PFSK-1 (cell line): ENCODE measurements at regions not wholly inside any gene's neighbourhood (a gene's known extent, or its start where the extent isn't known, plus 50 kb on each side); places are given as distances from the start of the nearest gene placed in this dataset.

ENCODE experiments used
- FOXP2 ChIP-seq: optimal IDR thresholded peaks from 2 replicates; pipeline ENCODE3; 2011; ENCODE audit warnings: borderline replicate concordance, control low read depth, inconsistent platforms; ENCODE audit not compliant: insufficient read depth; ENCODE audit errors: extremely low read length, extremely low read depth
- POLR2AphosphoS5 ChIP-seq: IDR thresholded peaks from 2 replicates; pipeline ENCODE4 v1.6.1; 2012; ENCODE audit warnings: low read depth, mild to moderate bottlenecking, control low read depth, low read length, moderate library complexity
- SIN3A ChIP-seq: IDR thresholded peaks from 2 replicates; pipeline ENCODE4 v1.6.1; 2012; ENCODE audit warnings: mild to moderate bottlenecking, low read length, moderate library complexity, borderline replicate concordance; ENCODE audit not compliant: insufficient read depth
- TAF1 ChIP-seq: IDR thresholded peaks from 2 replicates; pipeline ENCODE4 v1.6.1; 2012; ENCODE audit warnings: low read length, control low read depth, borderline replicate concordance; ENCODE audit not compliant: insufficient read depth
- TF ChIP-seq, protein P1 (sequence below), 2 experiments: IDR thresholded peaks; 2 replicates each; pipeline versions ENCODE4 v1.6.1 to v1.8.0; 2011 to 2012; ENCODE audit warnings: low read depth in 2 of 2, low read length in 2 of 2, control low read depth in 1 of 2, inconsistent platforms in 1 of 2, mild to moderate bottlenecking in 1 of 2, moderate library complexity in 1 of 2; ENCODE audit not compliant: insufficient read depth in 1 of 2

DNA sequence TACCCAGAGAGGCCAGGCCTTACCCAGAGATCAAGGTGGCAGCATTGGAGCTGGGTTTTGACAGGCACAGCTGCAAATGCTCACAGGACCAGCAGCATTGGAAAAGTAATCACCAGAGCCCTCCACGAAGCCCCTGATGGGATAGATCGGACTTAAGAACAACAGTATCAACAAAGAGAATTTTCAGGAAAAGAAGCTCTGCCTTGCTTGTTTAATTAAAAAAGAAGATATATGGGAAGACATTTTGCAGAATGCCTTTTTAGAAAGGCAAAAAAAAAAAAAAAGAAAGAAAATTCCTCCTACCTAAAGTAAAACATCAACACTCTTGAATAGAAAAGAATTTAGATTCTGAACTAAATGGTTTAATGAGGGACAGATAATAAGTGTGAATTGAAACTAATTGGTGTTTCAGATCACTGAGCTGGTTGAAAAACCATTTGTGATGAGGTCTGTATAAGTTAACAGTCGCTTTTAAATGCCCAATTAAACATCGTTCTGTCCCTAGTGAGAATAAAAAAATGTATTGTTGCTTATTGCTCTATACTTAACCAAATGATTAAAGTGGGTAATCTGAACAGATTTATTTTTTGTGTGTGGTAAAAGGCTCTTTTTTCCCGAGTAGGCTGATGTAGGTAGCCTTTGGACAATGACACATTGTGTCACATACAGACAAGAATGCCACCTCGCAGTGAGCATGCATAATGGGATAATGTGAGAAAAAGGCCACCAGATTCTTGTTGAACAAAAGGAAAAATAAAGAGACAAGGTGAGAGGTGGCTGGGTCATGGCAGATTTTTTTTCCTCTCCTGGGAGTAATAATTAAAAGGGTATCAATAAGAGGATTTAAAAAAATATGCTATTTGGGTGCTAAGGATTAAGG, 93.0 kb upstream of the ARGLU1 start:
- TF ChIP-seq, protein P1, sequence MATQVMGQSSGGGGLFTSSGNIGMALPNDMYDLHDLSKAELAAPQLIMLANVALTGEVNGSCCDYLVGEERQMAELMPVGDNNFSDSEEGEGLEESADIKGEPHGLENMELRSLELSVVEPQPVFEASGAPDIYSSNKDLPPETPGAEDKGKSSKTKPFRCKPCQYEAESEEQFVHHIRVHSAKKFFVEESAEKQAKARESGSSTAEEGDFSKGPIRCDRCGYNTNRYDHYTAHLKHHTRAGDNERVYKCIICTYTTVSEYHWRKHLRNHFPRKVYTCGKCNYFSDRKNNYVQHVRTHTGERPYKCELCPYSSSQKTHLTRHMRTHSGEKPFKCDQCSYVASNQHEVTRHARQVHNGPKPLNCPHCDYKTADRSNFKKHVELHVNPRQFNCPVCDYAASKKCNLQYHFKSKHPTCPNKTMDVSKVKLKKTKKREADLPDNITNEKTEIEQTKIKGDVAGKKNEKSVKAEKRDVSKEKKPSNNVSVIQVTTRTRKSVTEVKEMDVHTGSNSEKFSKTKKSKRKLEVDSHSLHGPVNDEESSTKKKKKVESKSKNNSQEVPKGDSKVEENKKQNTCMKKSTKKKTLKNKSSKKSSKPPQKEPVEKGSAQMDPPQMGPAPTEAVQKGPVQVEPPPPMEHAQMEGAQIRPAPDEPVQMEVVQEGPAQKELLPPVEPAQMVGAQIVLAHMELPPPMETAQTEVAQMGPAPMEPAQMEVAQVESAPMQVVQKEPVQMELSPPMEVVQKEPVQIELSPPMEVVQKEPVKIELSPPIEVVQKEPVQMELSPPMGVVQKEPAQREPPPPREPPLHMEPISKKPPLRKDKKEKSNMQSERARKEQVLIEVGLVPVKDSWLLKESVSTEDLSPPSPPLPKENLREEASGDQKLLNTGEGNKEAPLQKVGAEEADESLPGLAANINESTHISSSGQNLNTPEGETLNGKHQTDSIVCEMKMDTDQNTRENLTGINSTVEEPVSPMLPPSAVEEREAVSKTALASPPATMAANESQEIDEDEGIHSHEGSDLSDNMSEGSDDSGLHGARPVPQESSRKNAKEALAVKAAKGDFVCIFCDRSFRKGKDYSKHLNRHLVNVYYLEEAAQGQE (IDR thresholded peaks at IDR 0.05; ENCODE audit: insufficient read depth in 1 of 2, low read depth in 2 of 2, low read length in 2 of 2): no peak
- TF ChIP-seq TAF1 (no peak), SIN3A (no peak), POLR2AphosphoS5 (no peak), FOXP2 (no peak)

DNA sequence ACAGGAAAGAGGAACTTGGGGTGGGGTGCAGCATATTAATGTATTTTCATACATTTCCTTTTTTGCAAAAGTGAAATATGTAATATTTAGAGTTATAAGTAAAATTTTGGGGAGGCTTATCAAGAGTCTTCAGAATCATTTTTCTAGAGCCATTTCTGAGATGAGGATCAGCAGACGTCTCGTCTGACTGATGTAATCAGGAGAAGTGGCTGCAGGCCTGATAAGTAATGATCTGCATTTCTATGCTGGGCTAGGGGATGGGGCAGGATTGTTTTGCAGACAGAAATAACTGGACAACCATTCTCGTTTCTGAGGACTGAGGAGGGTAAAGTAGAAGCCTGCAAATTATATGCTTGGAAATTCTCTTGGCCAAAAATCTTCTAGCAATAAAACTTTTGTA, 89.2 kb upstream of the ARGLU1 start:
- TF ChIP-seq FOXP2: no peak
- TF ChIP-seq, protein P1 (IDR thresholded peaks at IDR 0.05; ENCODE audit: insufficient read depth in 1 of 2, low read depth in 2 of 2, low read length in 2 of 2): no peak
- TF ChIP-seq SIN3A: no peak
- no peak for TF ChIP-seq TAF1
- TF ChIP-seq POLR2AphosphoS5: no peak

DNA sequence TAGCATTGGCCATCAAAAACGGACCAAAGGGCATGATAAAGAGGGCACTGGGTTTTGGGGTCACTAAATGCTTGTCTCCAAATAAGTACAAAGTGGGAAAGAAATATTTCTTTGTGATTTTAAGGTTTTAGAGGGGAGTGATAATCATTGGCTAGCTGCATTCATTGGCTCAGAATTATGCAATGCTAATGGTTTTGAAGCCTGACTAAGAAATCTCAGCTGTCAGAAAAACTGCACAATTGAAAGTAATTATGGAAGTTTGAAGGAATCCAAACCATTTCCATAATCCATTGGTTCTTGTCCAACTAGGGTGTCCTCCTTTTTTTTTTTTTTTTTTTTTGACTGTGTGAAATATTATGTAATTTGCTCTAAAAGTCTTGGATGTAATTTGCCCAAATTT, 88.2 kb upstream of the ARGLU1 start:
- TF ChIP-seq, protein P1 (IDR thresholded peaks at IDR 0.05; ENCODE audit: insufficient read depth in 1 of 2, low read depth in 2 of 2, low read length in 2 of 2): no peak
- TF ChIP-seq SIN3A (no peak), FOXP2 (no peak), POLR2AphosphoS5 (no peak), TAF1 (no peak)

DNA sequence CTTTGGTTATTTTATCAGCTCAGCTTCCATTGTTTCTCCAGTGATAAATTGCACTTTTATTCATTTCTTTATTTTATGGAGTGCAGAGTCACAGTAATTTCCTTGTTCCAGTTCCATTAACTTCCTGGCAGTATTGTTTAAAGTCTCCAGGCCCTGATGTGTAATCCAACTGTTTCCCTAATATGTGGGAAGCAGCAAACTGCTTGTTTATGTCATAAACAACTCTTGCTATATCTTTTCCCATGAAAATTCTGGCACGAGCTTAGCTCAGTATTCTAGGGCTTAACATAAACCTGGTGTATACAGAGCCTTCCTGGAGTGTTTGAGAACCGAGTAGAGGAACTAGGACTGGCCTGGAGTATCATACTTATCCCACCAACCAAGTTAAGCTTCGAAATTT, 83.5 kb upstream of the ARGLU1 start:
- no peak for TF ChIP-seq TAF1
- TF ChIP-seq SIN3A: no peak
- no peak for TF ChIP-seq POLR2AphosphoS5
- TF ChIP-seq, protein P1 (IDR thresholded peaks at IDR 0.05; ENCODE audit: insufficient read depth in 1 of 2, low read depth in 2 of 2, low read length in 2 of 2): no peak
- TF ChIP-seq FOXP2: no peak
